Skeletal muscle satellite cell (primary cell): ENCODE measurements at regions not wholly inside any gene's neighbourhood (a gene's known extent, or its start where the extent isn't known, plus 50 kb on each side); places are given as distances from the start of the nearest gene placed in this dataset.

Experiments
- H3K27me3 ChIP-seq: 2 replicates; pipeline ENCODE4 v1.7.0; 2013; ENCODE audit warnings: low read length; ENCODE audit not compliant: control insufficient read depth, insufficient read depth
- H3K36me3 ChIP-seq: 2 replicates; pipeline ENCODE4 v1.7.0; 2013; ENCODE audit warnings: mild to moderate bottlenecking, control low read depth, low read length; ENCODE audit not compliant: insufficient read depth
- H3K4me1 ChIP-seq: 2 replicates; pipeline ENCODE4 v1.7.0; 2013; ENCODE audit warnings: low read length; ENCODE audit not compliant: control insufficient read depth, insufficient read depth
- H3K4me2 ChIP-seq: 2 replicates; pipeline ENCODE4 v1.7.0; 2013; ENCODE audit warnings: mild to moderate bottlenecking, low read length
- H3K4me3 ChIP-seq: 2 replicates; pipeline ENCODE4 v1.7.0; 2013; ENCODE audit warnings: low read length
- H3K9ac ChIP-seq: 2 replicates; pipeline ENCODE4 v1.7.0; 2013; ENCODE audit warnings: mild to moderate bottlenecking, low read depth, low read length, moderate library complexity
- H3K9me3 ChIP-seq: replicated peaks from 2 replicates; pipeline ENCODE4 v1.7.0; 2013; ENCODE audit warnings: mild to moderate bottlenecking, control low read depth, low read length

GRCh38 chr2:36087344-36087743 is 268.2 kb upstream of the CRIM1 start:
- Histone ChIP-seq H3K27me3 (no peaks in the 10 kb centered on the region), H3K9ac (no peak overlapping the region)

DNA sequence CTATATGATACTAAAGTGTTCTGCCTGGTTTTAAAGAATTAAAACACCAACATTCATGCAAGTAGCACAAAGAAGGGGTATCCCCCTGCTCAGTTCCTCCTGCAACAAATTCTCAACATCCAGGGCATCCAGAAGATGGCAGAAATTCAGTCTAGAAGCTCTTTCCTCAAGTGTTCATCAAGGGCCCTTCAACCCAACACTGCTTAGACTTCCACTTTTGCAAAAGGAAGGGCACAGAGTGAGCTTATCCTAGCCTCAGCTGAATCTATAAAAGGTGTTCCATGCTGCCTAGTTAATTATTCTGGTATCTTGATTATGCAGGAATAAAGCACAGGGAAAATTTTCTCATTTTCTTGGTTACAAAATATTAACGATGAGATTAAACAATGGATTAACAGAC is 275.8 kb upstream of the CRIM1 start:
- no peak overlapping the region for H3K4me2 ChIP-seq
- H3K4me1 ChIP-seq, result no peaks in the 10 kb centered on the region
- H3K36me3 ChIP-seq, result no peaks in the 10 kb centered on the region
- no peak overlapping the region for H3K4me3 ChIP-seq
- no peak overlapping the region for H3K9ac ChIP-seq
- no peaks in the 10 kb centered on the region for H3K27me3 ChIP-seq
- H3K9me3 ChIP-seq, result no peaks in the 10 kb centered on the region

More at GRCh38 chr2:36087344-36087743, 268.2 kb upstream of the CRIM1 start:
- no peaks in the 10 kb centered on the region for H3K36me3 ChIP-seq
- no peaks in the 10 kb centered on the region for H3K4me1 ChIP-seq
- no peak overlapping the region for H3K4me3 ChIP-seq
- H3K4me2 ChIP-seq, result no peak overlapping the region
- H3K9me3 ChIP-seq, result no peaks in the 10 kb centered on the region

DNA sequence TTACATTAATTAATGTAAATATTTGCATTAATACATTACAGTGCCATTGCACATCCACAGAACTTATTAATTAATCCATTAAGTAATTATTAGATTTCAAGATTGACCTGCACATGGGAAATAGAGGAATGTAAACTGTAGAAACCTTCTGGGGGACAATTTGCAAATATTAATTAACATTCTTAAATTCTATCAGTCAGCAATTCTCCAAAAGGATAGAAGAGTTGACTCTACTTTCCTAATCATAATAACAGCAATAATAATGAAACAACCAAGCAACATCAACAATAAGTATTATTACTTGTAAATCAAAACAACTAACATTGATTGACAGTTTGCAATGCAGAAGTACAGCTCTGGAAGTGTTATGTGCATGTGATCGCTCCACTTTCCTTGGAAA is 281.6 kb upstream of the CRIM1 start:
- Histone ChIP-seq H3K36me3 (no peaks in the 10 kb centered on the region), H3K9ac (no peak overlapping the region), H3K4me2 (no peak overlapping the region), H3K4me1 (no peaks in the 10 kb centered on the region), H3K27me3 (no peaks in the 10 kb centered on the region), H3K9me3 (no peaks in the 10 kb centered on the region), H3K4me3 (no peak overlapping the region)

- Histone ChIP-seq H3K27me3 (no peaks in the 10 kb centered on the region), H3K4me2 (no peak overlapping the region), H3K4me3 (no peak overlapping the region), H3K4me1 (no peaks in the 10 kb centered on the region), H3K9ac (no peak overlapping the region), H3K9me3 (no peaks in the 10 kb centered on the region), H3K36me3 (no peaks in the 10 kb centered on the region)
Measured at GRCh38 chr2:36071698-36072097, 283.9 kb upstream of the CRIM1 start.

- H3K4me3 ChIP-seq, result no peak overlapping the region
Measured at GRCh38 chr2:36069074-36069473, 286.5 kb upstream of the CRIM1 start.

DNA sequence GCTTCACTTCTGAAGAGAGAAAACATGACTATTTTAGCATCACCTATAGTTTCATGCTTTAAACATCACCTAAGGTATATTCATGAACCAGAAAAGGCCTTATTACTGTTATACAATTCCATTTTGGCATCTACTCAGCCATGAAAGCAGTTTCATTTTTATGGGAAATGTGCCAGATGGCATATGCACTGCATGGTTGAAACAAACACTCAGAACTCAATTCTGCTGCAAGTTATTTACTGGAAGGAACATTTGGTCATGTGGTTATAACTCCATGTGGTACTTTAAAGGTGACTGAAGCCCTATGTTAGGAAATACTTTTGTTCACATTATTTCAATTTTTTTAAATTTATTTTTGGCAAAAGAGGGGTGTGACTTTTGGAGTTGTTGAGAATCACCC is 287.5 kb upstream of the CRIM1 start:
- no peak overlapping the region for H3K9ac ChIP-seq
- H3K4me3 ChIP-seq, result no peak overlapping the region
- H3K9me3 ChIP-seq, result no peaks in the 10 kb centered on the region
- no peaks in the 10 kb centered on the region for H3K36me3 ChIP-seq
- no peaks in the 10 kb centered on the region for H3K4me1 ChIP-seq
- no peaks in the 10 kb centered on the region for H3K27me3 ChIP-seq
- no peak overlapping the region for H3K4me2 ChIP-seq

More at GRCh38 chr2:36069074-36069473, 286.5 kb upstream of the CRIM1 start:
- H3K36me3 ChIP-seq, result no peaks in the 10 kb centered on the region
- H3K9me3 ChIP-seq, result no peaks in the 10 kb centered on the region
- H3K4me1 ChIP-seq, result no peaks in the 10 kb centered on the region
- no peak overlapping the region for H3K9ac ChIP-seq
- no peaks in the 10 kb centered on the region for H3K27me3 ChIP-seq
- H3K4me2 ChIP-seq, result no peak overlapping the region

DNA sequence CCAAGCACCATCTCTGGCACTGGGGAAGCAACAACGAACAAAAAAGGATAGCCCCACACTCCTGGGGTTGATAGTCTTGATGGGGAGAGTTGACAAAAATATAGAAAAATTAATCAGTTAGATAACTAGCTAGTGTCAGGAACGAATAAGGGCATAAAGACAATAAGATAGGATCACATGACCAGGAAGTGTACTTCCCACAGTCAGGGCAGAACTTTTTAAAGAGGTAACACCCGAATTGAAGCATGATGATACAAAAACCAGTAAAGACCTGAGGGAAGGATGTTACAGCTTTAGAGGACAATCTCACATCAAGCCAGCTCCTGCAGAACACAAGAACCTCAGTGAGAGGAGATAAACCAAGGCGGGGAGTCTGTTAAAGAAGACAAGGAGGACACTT is 295.4 kb upstream of the CRIM1 start:
- no peak overlapping the region for H3K4me2 ChIP-seq
- H3K4me1 ChIP-seq, result no peaks in the 10 kb centered on the region
- H3K27me3 ChIP-seq, result peaks cover 2% of the 10 kb centered on the region
- no peak overlapping the region for H3K4me3 ChIP-seq
- no peaks in the 10 kb centered on the region for H3K36me3 ChIP-seq
- no peaks in the 10 kb centered on the region for H3K9me3 ChIP-seq
- no peak overlapping the region for H3K9ac ChIP-seq

GRCh38 chr2:36059691-36060090 is 295.9 kb upstream of the CRIM1 start:
- Histone ChIP-seq H3K27me3 (peaks cover 2% of the 10 kb centered on the region), H3K4me1 (no peaks in the 10 kb centered on the region), H3K36me3 (no peaks in the 10 kb centered on the region), H3K9me3 (no peaks in the 10 kb centered on the region), H3K4me2 (no peak overlapping the region), H3K9ac (no peak overlapping the region), H3K4me3 (no peak overlapping the region)

DNA sequence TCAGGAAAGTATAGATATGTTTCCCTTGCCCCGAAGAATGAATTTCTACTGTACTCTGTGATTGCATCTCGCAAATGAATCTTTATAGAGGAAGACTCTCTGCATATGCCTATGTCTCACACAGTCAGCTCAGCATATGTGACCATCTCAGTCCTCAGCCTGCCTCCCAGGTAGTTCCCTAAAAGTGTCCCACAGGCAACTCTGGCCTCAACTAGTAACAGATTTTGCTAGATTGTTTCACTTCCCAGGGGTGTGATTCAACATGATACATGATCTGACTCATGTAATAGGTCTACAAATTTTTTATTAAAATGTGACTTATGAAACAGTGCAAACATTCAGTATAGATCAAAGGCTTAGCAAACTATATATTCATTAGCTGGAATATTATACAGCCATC is 296.6 kb upstream of the CRIM1 start:
- Histone ChIP-seq H3K4me1 (no peaks in the 10 kb centered on the region), H3K9ac (no peak overlapping the region), H3K4me3 (no peak overlapping the region), H3K4me2 (no peak overlapping the region), H3K27me3 (peaks cover 2% of the 10 kb centered on the region), H3K36me3 (no peaks in the 10 kb centered on the region), H3K9me3 (no peaks in the 10 kb centered on the region)

DNA sequence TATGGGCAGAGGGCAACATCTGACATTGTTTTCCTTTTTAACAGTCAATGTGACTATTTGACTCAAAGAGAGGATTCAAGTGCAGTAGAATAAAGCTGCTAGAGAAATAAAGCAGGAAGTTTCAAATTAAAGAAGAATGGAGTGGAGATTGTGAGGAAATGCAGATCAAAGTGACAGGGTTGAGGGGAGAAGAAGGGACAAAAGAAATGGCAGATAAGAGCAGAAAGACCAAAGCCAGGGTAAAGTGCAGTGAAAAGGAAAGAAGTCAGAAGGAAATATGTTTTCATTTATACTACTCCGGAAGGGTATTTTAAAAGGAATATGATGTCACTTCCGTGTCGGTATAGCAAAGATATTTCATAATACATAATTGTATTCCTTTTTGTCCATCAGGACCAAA is 297.5 kb upstream of the CRIM1 start:
- Histone ChIP-seq H3K36me3 (no peaks in the 10 kb centered on the region), H3K4me1 (no peaks in the 10 kb centered on the region), H3K9me3 (no peaks in the 10 kb centered on the region), H3K4me3 (no peak overlapping the region), H3K4me2 (no peak overlapping the region), H3K9ac (no peak overlapping the region), H3K27me3 (peaks cover 2% of the 10 kb centered on the region)

DNA sequence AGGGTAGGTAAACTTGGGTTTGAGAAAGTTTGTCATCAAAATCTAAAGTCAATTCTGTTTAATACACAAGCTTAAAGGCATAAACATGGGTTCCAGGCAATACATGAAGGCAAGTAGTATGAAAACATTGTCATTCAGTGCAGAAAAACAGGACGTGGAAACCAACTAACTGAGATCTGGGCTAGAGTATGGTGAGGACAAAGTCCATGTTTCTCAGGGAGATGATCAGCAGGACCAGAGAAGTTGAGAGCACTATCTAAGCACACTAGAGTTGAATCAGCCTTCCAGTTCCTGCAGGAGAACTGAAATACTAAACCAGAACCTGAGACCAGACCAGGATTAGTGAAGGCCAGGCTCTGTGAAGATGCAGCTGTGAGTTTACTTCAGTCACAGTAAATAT is 302.8 kb upstream of the CRIM1 start:
- no peaks in the 10 kb centered on the region for H3K4me1 ChIP-seq
- H3K27me3 ChIP-seq, result no peaks in the 10 kb centered on the region
- H3K9ac ChIP-seq, result no peak overlapping the region
- H3K9me3 ChIP-seq, result no peaks in the 10 kb centered on the region
- no peak overlapping the region for H3K4me3 ChIP-seq
- H3K36me3 ChIP-seq, result no peaks in the 10 kb centered on the region
- no peak overlapping the region for H3K4me2 ChIP-seq

DNA sequence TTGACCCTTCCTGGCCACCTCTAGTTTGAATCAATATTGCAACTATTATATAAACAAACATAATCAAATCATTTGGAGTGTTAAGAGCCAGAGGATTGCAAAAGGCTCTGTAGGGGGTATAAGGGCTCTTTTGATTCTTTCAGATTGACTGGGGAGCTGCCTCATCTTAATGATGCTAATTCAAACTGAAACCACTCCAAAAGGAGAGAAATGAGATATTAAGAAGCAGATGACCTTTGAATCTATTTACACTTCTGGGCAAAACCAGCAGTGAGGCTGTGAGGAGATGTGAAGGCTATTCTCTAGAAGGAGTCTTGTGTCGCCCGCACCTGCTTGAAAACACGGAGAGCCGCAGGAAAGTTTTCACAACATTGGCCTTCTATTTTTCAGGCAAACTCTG is 311.2 kb upstream of the CRIM1 start:
- Histone ChIP-seq H3K4me1 (no peaks in the 10 kb centered on the region), H3K9ac (no peak overlapping the region), H3K9me3 (no peaks in the 10 kb centered on the region), H3K27me3 (peaks cover 4% of the 10 kb centered on the region), H3K4me2 (no peak overlapping the region), H3K4me3 (no peak overlapping the region), H3K36me3 (no peaks in the 10 kb centered on the region)
